K562 (cell line): ENCODE measurements at regions not wholly inside any gene's neighbourhood (a gene's known extent, or its start where the extent isn't known, plus 50 kb on each side); places are given as distances from the start of the nearest gene placed in this dataset.

Source experiments
- ATAC-seq: fragments of 200-7000 bp; cut with Tn5 transposase; 3 replicates; pipeline ENCODE4 v1.9.1; 2020; ENCODE audit warnings: moderate library complexity
- BruUV-seq: library from RNA; stranded (reverse); fragments of 400-500 nt; replicated peaks from 2 replicates; lab custom pipeline; 2021; lab: Mats Ljungman, UMichigan
- CTCF ChIA-PET: fragments of 300-600 bp; formaldehyde crosslinking; extraction: SDS; loops from one replicate; lab custom pipeline; 2021; ENCODE audit warnings: low intra/inter-chr PET ratio; lab: Yijun Ruan, JAX
- POLR2A ChIA-PET: fragments of 300-600, 350-650 bp; sonication (Branson Sonifier 250); formaldehyde crosslinking; extraction: SDS; loops from one replicate; lab custom pipeline; 2021; ENCODE audit warnings: antibody characterized with exemption, inconsistent platforms; lab: Yijun Ruan, JAX
- DNase-seq, 4 experiments: peaks; one replicate each; pipeline versions ENCODE4 v3.0.0 to v3.0.0-alpha.2; 2011 to 2018; ENCODE audit warnings: low spot score in 3 of 4, mixed read lengths in 3 of 4; ENCODE audit errors: extremely low read depth in 1 of 4
- FAIRE-seq: peaks from 2 replicates; lab custom pipeline; 2011; peaks lifted over from hg19 to GRCh38; lab: Jason Lieb, UNC
- H2AFZ ChIP-seq: 2 replicates; pipeline ENCODE4 v1.6.0; 2011; ENCODE audit warnings: low read depth, low read length, control low read depth, inconsistent platforms
- H3K27ac ChIP-seq: fragments of 200-600 bp; 3 replicates; pipeline ENCODE4 v1.8.0; 2011; ENCODE audit warnings: low read depth, mild to moderate bottlenecking, control low read depth, inconsistent platforms, low read length, moderate library complexity, mixed read lengths; ENCODE audit errors: extremely low read depth
- H3K27me3 ChIP-seq, 2 experiments: fragments of 300-600 bp in 1 of 2; 2 replicates in 1 of 2; 3 replicates in 1 of 2; pipeline versions ENCODE4 v1.6.0 to v1.8.0; 2011; ENCODE audit warnings: inconsistent platforms in 2 of 2, low read length in 2 of 2, mild to moderate bottlenecking in 1 of 2, mixed read lengths in 1 of 2, moderate library complexity in 1 of 2; ENCODE audit not compliant: control insufficient read depth in 2 of 2, insufficient read depth in 2 of 2
- H3K36me3 ChIP-seq: fragments of 300-600 bp; 3 replicates; pipeline ENCODE4 v1.8.0; 2011; ENCODE audit warnings: mild to moderate bottlenecking, low read length, inconsistent platforms; ENCODE audit not compliant: control insufficient read depth, insufficient read depth
- H3K4me1 ChIP-seq, 2 experiments: fragments of 200-600 bp in 1 of 2; replicated peaks in 1 of 2; 2 replicates in 1 of 2; 3 replicates in 1 of 2; pipeline versions ENCODE4 v1.5.1 to v1.8.0; 2011; ENCODE audit warnings: inconsistent platforms in 2 of 2, low read length in 2 of 2, mild to moderate bottlenecking in 1 of 2, mixed read lengths in 1 of 2, moderate library complexity in 1 of 2; ENCODE audit not compliant: control insufficient read depth in 2 of 2, insufficient read depth in 2 of 2
- H3K4me2 ChIP-seq: 2 replicates; pipeline ENCODE4 v1.6.1; 2011; ENCODE audit warnings: low read length, control low read depth, inconsistent platforms, mixed read lengths; ENCODE audit not compliant: insufficient read depth
- H3K4me3 ChIP-seq: fragments of 200-600 bp; sonication (generic), shearing (Covaris generic); 2 replicates; pipeline ENCODE4 v1.5.1; 2016; ENCODE audit warnings: control low read depth, inconsistent platforms
- H3K79me2 ChIP-seq: fragments of 200-600 bp; 3 replicates; pipeline ENCODE4 v1.8.0; 2011; ENCODE audit warnings: low read length, inconsistent platforms; ENCODE audit not compliant: control insufficient read depth, insufficient read depth
- H3K9ac ChIP-seq, 2 experiments: 2 replicates each; pipeline versions ENCODE4 v1.6.0 to v1.6.1; 2011; ENCODE audit warnings: low read depth in 2 of 2, low read length in 2 of 2, control low read depth in 1 of 2, inconsistent platforms in 1 of 2, mild to moderate bottlenecking in 1 of 2, mixed read lengths in 1 of 2; ENCODE audit not compliant: insufficient read depth in 1 of 2
- H3K9me1 ChIP-seq: one replicate; pipeline ENCODE4 v1.6.0; 2011; ENCODE audit warnings: inconsistent platforms, mild to moderate bottlenecking, low read length, moderate library complexity; ENCODE audit not compliant: control insufficient read depth, insufficient read depth
- H3K9me3 ChIP-seq: replicated peaks from 2 replicates; pipeline ENCODE4 v1.5.1; 2011; ENCODE audit warnings: low read depth, low read length, inconsistent platforms; ENCODE audit not compliant: control insufficient read depth, insufficient read depth
- H4K20me1 ChIP-seq: replicated peaks from 2 replicates; pipeline ENCODE4 v1.6.1; 2011; ENCODE audit warnings: low read length, inconsistent platforms, mixed read lengths; ENCODE audit not compliant: control insufficient read depth, insufficient read depth
- EHMT2 ChIP-seq: fragments of 450-650 bp; IDR thresholded peaks from 2 replicates; pipeline ENCODE4 v1.6.1; 2018; ENCODE audit warnings: antibody characterized with exemption
- HDAC2 ChIP-seq: fragments of 450-650 bp; IDR thresholded peaks from 2 replicates; pipeline ENCODE4 v1.6.1; 2016; ENCODE audit warnings: mild to moderate bottlenecking
- MTA3 ChIP-seq: fragments of 450-650 bp; formaldehyde crosslinking; IDR thresholded peaks from 2 replicates; pipeline ENCODE4 v1.6.1; 2017; ENCODE audit warnings: mild to moderate bottlenecking, borderline replicate concordance
- PPARD ChIP-seq: fragments of 250-450 bp; sonication (Bioruptor Pico); IDR thresholded peaks from 2 replicates; pipeline ENCODE4 v1.8.0; 2022; ENCODE audit warnings: inconsistent platforms, mild to moderate bottlenecking, moderate library complexity
- RBM39 ChIP-seq: fragments of 200-400 bp; formaldehyde crosslinking; optimal IDR thresholded peaks from 2 replicates; pipeline ENCODE3; 2018; ENCODE audit warnings: low read depth, low read length
- SMARCA4 ChIP-seq: fragments of 450-650 bp; IDR thresholded peaks from 2 replicates; pipeline ENCODE4 v1.6.1; 2016
- SMARCA5 ChIP-seq: fragments of 450-650 bp; IDR thresholded peaks from 2 replicates; pipeline ENCODE4 v1.6.1; 2016
- TEAD1 ChIP-seq, 2 experiments: fragments of 450-650 bp in 1 of 2; sonication (generic) in 1 of 2; formaldehyde crosslinking; IDR thresholded peaks; 2 replicates each; pipeline versions ENCODE4 v1.4.0 to v1.8.0; 2020 to 2022; ENCODE audit warnings: mild to moderate bottlenecking in 2 of 2, missing genetic modification reagents in 1 of 2
- ZC3H8 ChIP-seq: fragments of 450-650 bp; IDR thresholded peaks from 2 replicates; pipeline ENCODE4 v1.6.1; 2017
- ZFP36 ChIP-seq: fragments of 150-350 bp; IDR thresholded peaks from 2 replicates; pipeline ENCODE4 v1.6.1; 2018; ENCODE audit warnings: low read length, low read depth; ENCODE audit not compliant: partially characterized antibody
- ZNF224 ChIP-seq: sonication (generic); formaldehyde crosslinking; IDR thresholded peaks from 2 replicates; pipeline ENCODE4 v1.8.0; 2022; ENCODE audit warnings: mild to moderate bottlenecking, missing genetic modification reagents
- ZNF445 ChIP-seq: fragments of 250-450 bp; sonication (Bioruptor Pico); IDR thresholded peaks from 2 replicates; pipeline ENCODE4 v1.4.0; 2020; ENCODE audit warnings: low read depth, mild to moderate bottlenecking, moderate library complexity
- ZNF589 ChIP-seq: fragments of 200-800 bp; sonication (Bioruptor generic); IDR thresholded peaks from 2 replicates; pipeline ENCODE4 v1.6.1; 2016; ENCODE audit warnings: low read depth, missing genetic modification characterization, missing compliant biosample characterization
- WGBS: fragments of 100-300 bp; shearing (Covaris generic); methylation state at CpG from one replicate; pipeline ENCODE4 v1.1.6; 2016; ENCODE audit warnings: low coverage, mixed read lengths; ENCODE audit not compliant: insufficient coverage; ENCODE audit errors: missing lambda C conversion rate; 5-methylcytosine and 5-hydroxymethylcytosine counted together
- in situ Hi-C: fragments of 300-500 bp; cut with MboI; formaldehyde crosslinking; loops from 4 replicates; pipeline ENCODE4 v1.15.0; 2018; ENCODE audit warnings: inconsistent platforms, mixed read lengths
- intact Hi-C: fragments of 100-400 bp; cut with micrococcal nuclease; formaldehyde crosslinking; loops from 2 replicates; pipeline ENCODE4 v1.14.2; 2022
- TF ChIP-seq, protein P1 (sequence below): sonication (generic); formaldehyde crosslinking; IDR thresholded peaks from 2 replicates; pipeline ENCODE4 v1.8.0; 2022; ENCODE audit warnings: missing genetic modification reagents, mild to moderate bottlenecking, borderline replicate concordance
- TF ChIP-seq, protein P2 (sequence below): fragments of 450-650 bp; IDR thresholded peaks from 2 replicates; pipeline ENCODE4 v1.6.1; 2018; ENCODE audit not compliant: partially characterized antibody
- TF ChIP-seq, protein P3 (sequence below): fragments of 200-800 bp; sonication (Bioruptor generic); IDR thresholded peaks from 2 replicates; pipeline ENCODE4 v1.6.1; 2017; ENCODE audit warnings: missing genetic modification characterization, missing compliant biosample characterization

DNA sequence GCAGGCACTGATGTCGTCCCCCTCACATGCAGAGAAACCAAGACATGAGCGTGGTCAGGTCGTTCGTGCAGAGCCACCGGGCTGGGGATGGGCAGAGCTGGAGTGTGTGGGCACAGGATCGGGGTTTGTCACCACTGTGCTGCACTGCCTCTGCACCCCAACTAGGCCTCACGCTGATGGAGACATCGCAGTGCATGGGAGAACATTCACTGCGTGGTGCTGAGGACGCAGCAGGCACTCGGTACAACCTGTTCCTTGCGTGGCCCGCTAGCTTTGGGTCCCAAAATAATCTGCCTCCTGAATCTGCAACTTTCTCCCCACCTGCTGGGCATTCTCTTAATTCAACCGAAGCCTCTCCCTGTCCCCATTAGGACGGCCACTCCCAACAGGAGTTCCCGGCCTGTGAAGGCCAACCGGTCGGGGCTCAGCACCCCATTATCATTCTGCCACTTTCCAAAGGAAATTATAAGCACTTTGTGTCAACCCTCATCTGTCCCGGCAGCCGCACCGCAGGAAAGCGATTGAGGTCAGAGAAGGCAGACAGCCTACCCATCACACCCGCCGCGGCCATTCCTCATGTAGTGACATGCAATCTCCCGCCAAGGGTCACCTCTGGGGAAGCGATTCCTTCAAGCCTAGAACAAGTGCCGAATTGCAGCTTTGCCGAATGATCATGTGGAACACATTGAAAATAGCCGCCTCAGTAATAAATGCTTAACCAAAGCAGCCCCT, 490.4 kb downstream of the MN1 start:
- H3K9me3 ChIP-seq: no peaks in the 10 kb centered on the region
- ChIA-PET POLR2A (no interaction called here), CTCF (no interaction called here)
- in situ Hi-C loops (no loop called here), intact Hi-C loops (no loop called here)
- no peak overlapping the region for H3K9ac ChIP-seq
- H2AFZ ChIP-seq: no peak overlapping the region
- BruUV-seq: no TSS peak
- peaks cover 0 to 16% of the 10 kb centered on the region in 2 experiments; a peak in 3 of 5 replicates for H3K4me1 ChIP-seq
- ATAC-seq: no peak
- peaks cover 6% of the 10 kb centered on the region for H4K20me1 ChIP-seq
- no peaks in the 10 kb centered on the region for H3K9me1 ChIP-seq
- WGBS: 9% methylated on average over 20 of the region's 30 CpGs
- no peaks in the 10 kb centered on the region for H3K36me3 ChIP-seq
- no peak overlapping the region for H3K4me2 ChIP-seq
- no peak for DNase-seq
- no peaks in the 10 kb centered on the region for H3K79me2 ChIP-seq
- no peak overlapping the region for H3K27ac ChIP-seq
- no peak for FAIRE-seq
- peaks cover 0 to 14% of the 10 kb centered on the region in 2 experiments; a peak in 3 of 5 replicates for H3K27me3 ChIP-seq
- TF ChIP-seq ZNF589 (CRISPR knock-in tag) (no peak), HDAC2 (no peak), TEAD1 (CRISPR knock-in tag; IDR thresholded peaks at IDR 0.05) (no peak), ZC3H8 (no peak), PPARD (no peak), ZNF445 (CRISPR knock-in tag) (no peak), SMARCA4 (no peak), ZNF224 (CRISPR knock-in tag) (no peak), SMARCA5 (no peak), MTA3 (no peak), RBM39 (no peak), ZFP36 (no peak), EHMT2 (no peak)
- TF ChIP-seq, protein P1, sequence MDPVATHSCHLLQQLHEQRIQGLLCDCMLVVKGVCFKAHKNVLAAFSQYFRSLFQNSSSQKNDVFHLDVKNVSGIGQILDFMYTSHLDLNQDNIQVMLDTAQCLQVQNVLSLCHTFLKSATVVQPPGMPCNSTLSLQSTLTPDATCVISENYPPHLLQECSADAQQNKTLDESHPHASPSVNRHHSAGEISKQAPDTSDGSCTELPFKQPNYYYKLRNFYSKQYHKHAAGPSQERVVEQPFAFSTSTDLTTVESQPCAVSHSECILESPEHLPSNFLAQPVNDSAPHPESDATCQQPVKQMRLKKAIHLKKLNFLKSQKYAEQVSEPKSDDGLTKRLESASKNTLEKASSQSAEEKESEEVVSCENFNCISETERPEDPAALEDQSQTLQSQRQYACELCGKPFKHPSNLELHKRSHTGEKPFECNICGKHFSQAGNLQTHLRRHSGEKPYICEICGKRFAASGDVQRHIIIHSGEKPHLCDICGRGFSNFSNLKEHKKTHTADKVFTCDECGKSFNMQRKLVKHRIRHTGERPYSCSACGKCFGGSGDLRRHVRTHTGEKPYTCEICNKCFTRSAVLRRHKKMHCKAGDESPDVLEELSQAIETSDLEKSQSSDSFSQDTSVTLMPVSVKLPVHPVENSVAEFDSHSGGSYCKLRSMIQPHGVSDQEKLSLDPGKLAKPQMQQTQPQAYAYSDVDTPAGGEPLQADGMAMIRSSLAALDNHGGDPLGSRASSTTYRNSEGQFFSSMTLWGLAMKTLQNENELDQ (CRISPR knock-in tag): no peak
- TF ChIP-seq, protein P2, sequence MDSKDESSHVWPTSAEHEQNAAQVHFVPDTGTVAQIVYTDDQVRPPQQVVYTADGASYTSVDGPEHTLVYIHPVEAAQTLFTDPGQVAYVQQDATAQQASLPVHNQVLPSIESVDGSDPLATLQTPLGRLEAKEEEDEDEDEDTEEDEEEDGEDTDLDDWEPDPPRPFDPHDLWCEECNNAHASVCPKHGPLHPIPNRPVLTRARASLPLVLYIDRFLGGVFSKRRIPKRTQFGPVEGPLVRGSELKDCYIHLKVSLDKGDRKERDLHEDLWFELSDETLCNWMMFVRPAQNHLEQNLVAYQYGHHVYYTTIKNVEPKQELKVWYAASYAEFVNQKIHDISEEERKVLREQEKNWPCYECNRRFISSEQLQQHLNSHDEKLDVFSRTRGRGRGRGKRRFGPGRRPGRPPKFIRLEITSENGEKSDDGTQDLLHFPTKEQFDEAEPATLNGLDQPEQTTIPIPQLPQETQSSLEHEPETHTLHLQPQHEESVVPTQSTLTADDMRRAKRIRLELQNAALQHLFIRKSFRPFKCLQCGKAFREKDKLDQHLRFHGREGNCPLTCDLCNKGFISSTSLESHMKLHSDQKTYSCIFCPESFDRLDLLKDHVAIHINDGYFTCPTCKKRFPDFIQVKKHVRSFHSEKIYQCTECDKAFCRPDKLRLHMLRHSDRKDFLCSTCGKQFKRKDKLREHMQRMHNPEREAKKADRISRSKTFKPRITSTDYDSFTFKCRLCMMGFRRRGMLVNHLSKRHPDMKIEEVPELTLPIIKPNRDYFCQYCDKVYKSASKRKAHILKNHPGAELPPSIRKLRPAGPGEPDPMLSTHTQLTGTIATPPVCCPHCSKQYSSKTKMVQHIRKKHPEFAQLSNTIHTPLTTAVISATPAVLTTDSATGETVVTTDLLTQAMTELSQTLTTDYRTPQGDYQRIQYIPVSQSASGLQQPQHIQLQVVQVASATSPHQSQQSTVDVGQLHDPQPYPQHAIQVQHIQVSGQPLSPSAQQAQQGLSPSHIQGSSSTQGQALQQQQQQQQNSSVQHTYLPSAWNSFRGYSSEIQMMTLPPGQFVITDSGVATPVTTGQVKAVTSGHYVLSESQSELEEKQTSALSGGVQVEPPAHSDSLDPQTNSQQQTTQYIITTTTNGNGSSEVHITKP: no peak
- TF ChIP-seq, protein P3, sequence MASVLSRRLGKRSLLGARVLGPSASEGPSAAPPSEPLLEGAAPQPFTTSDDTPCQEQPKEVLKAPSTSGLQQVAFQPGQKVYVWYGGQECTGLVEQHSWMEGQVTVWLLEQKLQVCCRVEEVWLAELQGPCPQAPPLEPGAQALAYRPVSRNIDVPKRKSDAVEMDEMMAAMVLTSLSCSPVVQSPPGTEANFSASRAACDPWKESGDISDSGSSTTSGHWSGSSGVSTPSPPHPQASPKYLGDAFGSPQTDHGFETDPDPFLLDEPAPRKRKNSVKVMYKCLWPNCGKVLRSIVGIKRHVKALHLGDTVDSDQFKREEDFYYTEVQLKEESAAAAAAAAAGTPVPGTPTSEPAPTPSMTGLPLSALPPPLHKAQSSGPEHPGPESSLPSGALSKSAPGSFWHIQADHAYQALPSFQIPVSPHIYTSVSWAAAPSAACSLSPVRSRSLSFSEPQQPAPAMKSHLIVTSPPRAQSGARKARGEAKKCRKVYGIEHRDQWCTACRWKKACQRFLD (CRISPR knock-in tag): no peak
- no peak overlapping the region for H3K4me3 ChIP-seq
